ENCODE measurements at regions not wholly inside any gene's neighbourhood (a gene's known extent, or its start where the extent isn't known, plus 50 kb on each side); places are given as distances from the start of the nearest gene placed in this dataset.

DNA sequence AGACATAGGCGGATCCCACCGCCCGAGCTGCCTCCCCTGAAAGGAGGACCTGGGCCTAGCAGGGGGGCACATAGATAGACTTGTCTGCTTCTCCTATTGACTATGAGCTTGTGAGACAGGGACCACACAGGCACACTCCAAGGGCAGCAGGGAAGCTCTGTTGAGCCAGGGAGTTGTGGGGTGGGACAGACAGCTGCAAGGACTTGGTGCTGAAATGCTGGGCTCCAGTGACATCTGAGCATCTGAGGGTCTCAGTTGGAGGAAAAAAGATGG is 53.4 kb upstream of the ANO1 start:
- Histone ChIP-seq H3K9me3 (ENCODE audit: insufficient read depth, low read length) (no peaks in the 10 kb centered on the region), H3K9ac (ENCODE audit: low read length) (no peak overlapping the region), H3F3A (ENCODE audit: insufficient read depth) (no peaks in the 10 kb centered on the region), H4K20me1 (ENCODE audit: low read depth, low read length) (no peaks in the 10 kb centered on the region), H2AFZ (ENCODE audit: low read depth, low read length, severe bottlenecking) (no peak overlapping the region), H3K79me2 (ENCODE audit: insufficient read depth, low read length) (no peaks in the 10 kb centered on the region), H3K9me2 (replicated peaks; ENCODE audit: insufficient read depth, low read length) (no peaks in the 10 kb centered on the region), H3K4me2 (ENCODE audit: low read depth, low read length, poor library complexity, severe bottlenecking) (no peak overlapping the region), H3K4me3 (ENCODE audit: insufficient read depth, low read length, poor library complexity, severe bottlenecking) (no peak overlapping the region), H3K36me3 (ENCODE audit: low read length) (no peaks in the 10 kb centered on the region), H3K27me3 (ENCODE audit: low read length) (no peaks in the 10 kb centered on the region), H3K27ac (ENCODE audit: low read depth, low read length) (no peak overlapping the region)
- TF ChIP-seq EZH2phosphoT487 (conservative IDR thresholded peaks at IDR 0.05; ENCODE audit: low read length): no peak
- TF ChIP-seq, protein P1, sequence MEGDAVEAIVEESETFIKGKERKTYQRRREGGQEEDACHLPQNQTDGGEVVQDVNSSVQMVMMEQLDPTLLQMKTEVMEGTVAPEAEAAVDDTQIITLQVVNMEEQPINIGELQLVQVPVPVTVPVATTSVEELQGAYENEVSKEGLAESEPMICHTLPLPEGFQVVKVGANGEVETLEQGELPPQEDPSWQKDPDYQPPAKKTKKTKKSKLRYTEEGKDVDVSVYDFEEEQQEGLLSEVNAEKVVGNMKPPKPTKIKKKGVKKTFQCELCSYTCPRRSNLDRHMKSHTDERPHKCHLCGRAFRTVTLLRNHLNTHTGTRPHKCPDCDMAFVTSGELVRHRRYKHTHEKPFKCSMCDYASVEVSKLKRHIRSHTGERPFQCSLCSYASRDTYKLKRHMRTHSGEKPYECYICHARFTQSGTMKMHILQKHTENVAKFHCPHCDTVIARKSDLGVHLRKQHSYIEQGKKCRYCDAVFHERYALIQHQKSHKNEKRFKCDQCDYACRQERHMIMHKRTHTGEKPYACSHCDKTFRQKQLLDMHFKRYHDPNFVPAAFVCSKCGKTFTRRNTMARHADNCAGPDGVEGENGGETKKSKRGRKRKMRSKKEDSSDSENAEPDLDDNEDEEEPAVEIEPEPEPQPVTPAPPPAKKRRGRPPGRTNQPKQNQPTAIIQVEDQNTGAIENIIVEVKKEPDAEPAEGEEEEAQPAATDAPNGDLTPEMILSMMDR (IDR thresholded peaks at IDR 0.05; ENCODE audit: insufficient read depth, low read length, poor library complexity, severe bottlenecking): no peak

DNA sequence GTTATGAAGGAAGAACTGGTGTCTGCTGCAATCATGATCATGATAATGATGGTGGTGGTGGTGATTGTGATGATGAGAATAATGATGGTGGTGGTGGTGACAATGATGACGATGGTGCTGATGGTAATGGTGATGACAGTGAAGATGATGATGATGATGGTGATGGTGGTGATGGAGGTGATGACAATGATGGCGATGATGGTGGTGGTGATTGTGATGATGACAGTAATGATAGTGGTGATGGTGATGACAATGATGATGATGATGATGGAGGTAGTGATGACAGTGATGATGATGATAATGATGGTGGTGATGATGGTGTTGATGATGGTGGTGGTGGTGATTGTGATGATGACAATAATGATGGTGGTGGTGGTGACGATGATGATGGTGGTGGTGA is 52.8 kb upstream of the ANO1 start:
- no peaks in the 10 kb centered on the region for H3K36me3 ChIP-seq (ENCODE audit: low read length)
- no peaks in the 10 kb centered on the region for H3K9me3 ChIP-seq (ENCODE audit: insufficient read depth, low read length)
- H4K20me1 ChIP-seq (ENCODE audit: low read depth, low read length): no peaks in the 10 kb centered on the region
- no peak overlapping the region for H3K27ac ChIP-seq (ENCODE audit: low read depth, low read length)
- no peak overlapping the region for H3K9ac ChIP-seq (ENCODE audit: low read length)
- H3K4me3 ChIP-seq (ENCODE audit: insufficient read depth, low read length, poor library complexity, severe bottlenecking): no peak overlapping the region
- no peaks in the 10 kb centered on the region for H3F3A ChIP-seq (ENCODE audit: insufficient read depth)
- H3K9me2 ChIP-seq (replicated peaks; ENCODE audit: insufficient read depth, low read length): no peaks in the 10 kb centered on the region
- H2AFZ ChIP-seq (ENCODE audit: low read depth, low read length, severe bottlenecking): no peak overlapping the region
- no peak overlapping the region for H3K4me2 ChIP-seq (ENCODE audit: low read depth, low read length, poor library complexity, severe bottlenecking)
- H3K27me3 ChIP-seq (ENCODE audit: low read length): no peaks in the 10 kb centered on the region
- no peaks in the 10 kb centered on the region for H3K79me2 ChIP-seq (ENCODE audit: insufficient read depth, low read length)
- TF ChIP-seq EZH2phosphoT487 (conservative IDR thresholded peaks at IDR 0.05; ENCODE audit: low read length): no peak
- TF ChIP-seq, protein P1 (IDR thresholded peaks at IDR 0.05; ENCODE audit: insufficient read depth, low read length, poor library complexity, severe bottlenecking): no peak

DNA sequence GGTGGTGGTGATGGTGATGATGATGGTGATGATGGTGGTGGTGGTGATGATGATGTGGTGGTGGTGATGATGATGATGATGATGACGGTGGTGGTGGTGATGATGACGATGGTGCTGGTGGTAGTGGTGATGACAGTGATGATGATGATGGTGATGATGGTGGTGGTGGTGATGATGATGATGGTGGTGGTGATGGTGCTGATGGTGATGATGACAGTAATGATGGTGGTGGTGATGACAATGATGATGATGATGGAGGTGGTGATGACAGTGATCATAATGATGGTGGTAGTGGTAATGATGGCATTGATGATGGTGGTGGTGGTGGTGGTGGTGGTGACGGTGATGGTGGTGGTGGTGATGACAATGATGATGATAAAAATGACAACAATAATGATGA is 52.1 kb upstream of the ANO1 start:
- Histone ChIP-seq H3K27ac (ENCODE audit: low read depth, low read length) (no peak overlapping the region), H3K9ac (ENCODE audit: low read length) (no peak overlapping the region), H3K36me3 (ENCODE audit: low read length) (no peaks in the 10 kb centered on the region), H4K20me1 (ENCODE audit: low read depth, low read length) (no peaks in the 10 kb centered on the region), H3K9me2 (replicated peaks; ENCODE audit: insufficient read depth, low read length) (no peaks in the 10 kb centered on the region), H3K9me3 (ENCODE audit: insufficient read depth, low read length) (no peaks in the 10 kb centered on the region), H3K4me3 (ENCODE audit: insufficient read depth, low read length, poor library complexity, severe bottlenecking) (no peak overlapping the region), H3K79me2 (ENCODE audit: insufficient read depth, low read length) (no peaks in the 10 kb centered on the region), H3F3A (ENCODE audit: insufficient read depth) (no peaks in the 10 kb centered on the region), H2AFZ (ENCODE audit: low read depth, low read length, severe bottlenecking) (no peak overlapping the region), H3K4me2 (ENCODE audit: low read depth, low read length, poor library complexity, severe bottlenecking) (no peak overlapping the region), H3K27me3 (ENCODE audit: low read length) (no peaks in the 10 kb centered on the region)
- TF ChIP-seq, protein P1 (IDR thresholded peaks at IDR 0.05; ENCODE audit: insufficient read depth, low read length, poor library complexity, severe bottlenecking): no peak
- TF ChIP-seq EZH2phosphoT487 (conservative IDR thresholded peaks at IDR 0.05; ENCODE audit: low read length): no peak

DNA sequence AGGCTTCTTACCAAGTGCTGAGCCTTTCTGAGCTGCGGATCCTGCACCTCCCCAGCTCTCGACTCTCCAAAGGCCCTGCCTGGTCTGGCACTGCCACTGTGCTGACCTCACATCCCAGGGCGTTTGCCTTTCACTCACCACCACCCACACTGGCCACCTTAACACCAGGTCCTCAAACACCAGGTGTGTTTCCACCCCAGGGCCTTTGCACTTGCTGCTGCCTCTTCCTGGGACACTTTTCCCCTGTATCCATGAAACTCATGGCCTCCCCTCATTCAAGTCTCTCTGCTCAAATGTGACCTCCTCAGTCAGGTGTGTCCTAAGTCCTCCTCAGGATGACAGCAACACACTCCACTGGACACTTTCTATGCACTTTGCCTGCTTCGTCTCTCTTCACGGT is 51.4 kb upstream of the ANO1 start:
- Histone ChIP-seq H3K9me3 (ENCODE audit: insufficient read depth, low read length) (no peaks in the 10 kb centered on the region), H3K79me2 (ENCODE audit: insufficient read depth, low read length) (no peaks in the 10 kb centered on the region), H3K4me3 (ENCODE audit: insufficient read depth, low read length, poor library complexity, severe bottlenecking) (no peak overlapping the region), H3F3A (ENCODE audit: insufficient read depth) (no peaks in the 10 kb centered on the region), H3K27me3 (ENCODE audit: low read length) (no peaks in the 10 kb centered on the region), H3K27ac (ENCODE audit: low read depth, low read length) (no peak overlapping the region), H3K4me2 (ENCODE audit: low read depth, low read length, poor library complexity, severe bottlenecking) (no peak overlapping the region), H3K9me2 (replicated peaks; ENCODE audit: insufficient read depth, low read length) (no peaks in the 10 kb centered on the region), H2AFZ (ENCODE audit: low read depth, low read length, severe bottlenecking) (no peak overlapping the region), H3K36me3 (ENCODE audit: low read length) (no peaks in the 10 kb centered on the region), H4K20me1 (ENCODE audit: low read depth, low read length) (no peaks in the 10 kb centered on the region), H3K9ac (ENCODE audit: low read length) (no peak overlapping the region)
- TF ChIP-seq, protein P1 (IDR thresholded peaks at IDR 0.05; ENCODE audit: insufficient read depth, low read length, poor library complexity, severe bottlenecking): no peak
- no peak for TF ChIP-seq EZH2phosphoT487 (conservative IDR thresholded peaks at IDR 0.05; ENCODE audit: low read length)
